Effector CD8-positive, alpha-beta T cell (primary cell): ENCODE measurements at regions not wholly inside any gene's neighbourhood (a gene's known extent, or its start where the extent isn't known, plus 50 kb on each side); places are given as distances from the start of the nearest gene placed in this dataset.
"Not testable (repeated sequence)": the region's sequence is repeated elsewhere in the genome, so short reads cannot be mapped to it uniquely, and the experiment has no call there.

Experiments used
- DNase-seq: peaks from one replicate; lab custom pipeline; 2025; lab: John Stamatoyannopoulos, UW

GRCh38 chr7:8809320-8809719, 375.9 kb downstream of the NXPH1 start:
- no peak for DNase-seq

- DNase-seq = no peak
Measured at GRCh38 chr7:8817448-8818036, 384.1 kb downstream of the NXPH1 start.

GRCh38 chr7:8818406-8818805, 385.0 kb downstream of the NXPH1 start:
- no peak for DNase-seq

- no peak for DNase-seq
Measured at GRCh38 chr7:8822595-8822994, 389.2 kb downstream of the NXPH1 start.

GRCh38 chr7:8823486-8823885, 390.1 kb downstream of the NXPH1 start:
- no peak for DNase-seq

- no peak for DNase-seq
Measured at GRCh38 chr7:8827329-8827728, 393.9 kb downstream of the NXPH1 start.

- no peak for DNase-seq
Measured at GRCh38 chr7:8829100-8829499, 395.7 kb downstream of the NXPH1 start.

GRCh38 chr7:8831376-8831775, 398.0 kb downstream of the NXPH1 start:
- DNase-seq = no peak

GRCh38 chr7:8833355-8833754, 399.9 kb downstream of the NXPH1 start:
- no peak for DNase-seq

- DNase-seq = no peak
Measured at GRCh38 chr7:8841171-8841570, 407.8 kb downstream of the NXPH1 start.

GRCh38 chr7:8871716-8872115, 438.3 kb downstream of the NXPH1 start:
- no peak for DNase-seq

GRCh38 chr7:8881916-8882315, 448.5 kb downstream of the NXPH1 start:
- no peak for DNase-seq

GRCh38 chr7:8885480-8886000, 452.1 kb downstream of the NXPH1 start:
- no peak for DNase-seq

GRCh38 chr7:8890346-8890745, 456.9 kb downstream of the NXPH1 start:
- DNase-seq = not testable (repeated sequence)

GRCh38 chr7:8893775-8894174, 460.4 kb downstream of the NXPH1 start:
- no peak for DNase-seq

- no peak for DNase-seq
Measured at GRCh38 chr7:8906396-8907075, 473.1 kb downstream of the NXPH1 start.

GRCh38 chr7:8908889-8909288, 475.5 kb downstream of the NXPH1 start:
- no peak for DNase-seq

- DNase-seq = no peak
Measured at GRCh38 chr7:8913682-8914081, 480.3 kb downstream of the NXPH1 start.

GRCh38 chr7:8921807-8922206, 488.4 kb downstream of the NXPH1 start:
- no peak for DNase-seq

GRCh38 chr7:8922726-8923125, 489.3 kb downstream of the NXPH1 start:
- no peak for DNase-seq

GRCh38 chr7:8923164-8923806, 489.9 kb downstream of the NXPH1 start:
- DNase-seq = no peak

- no peak for DNase-seq
Measured at GRCh38 chr7:8931906-8932646, 498.7 kb downstream of the NXPH1 start.
